ENCODE measurements at regions not wholly inside any gene's neighbourhood (a gene's known extent, or its start where the extent isn't known, plus 50 kb on each side); places are given as distances from the start of the nearest gene placed in this dataset.

GRCh38 chr16:65314627-65315008, 192.8 kb upstream of the CDH11 start:
- TF ChIP-seq GATA2 (IDR thresholded peaks at IDR 0.05; ENCODE audit: low read depth, low read length) (no peak), GATA3 (IDR thresholded peaks at IDR 0.05; ENCODE audit: low read depth, low read length) (no peak)
